GM19468 (cell line): ENCODE measurements at regions not wholly inside any gene's neighbourhood (a gene's known extent, or its start where the extent isn't known, plus 50 kb on each side); places are given as distances from the start of the nearest gene placed in this dataset.

ENCODE experiments used
- ATAC-seq: cut with Tn5 transposase; IDR thresholded peaks from one replicate; pipeline ENCODE4 v1.9.1; 2021; ENCODE audit warnings: mild to moderate bottlenecking, moderate library complexity, moderate number of reproducible peaks; ENCODE audit not compliant: unreplicated experiment; ENCODE audit errors: extremely low read depth

DNA sequence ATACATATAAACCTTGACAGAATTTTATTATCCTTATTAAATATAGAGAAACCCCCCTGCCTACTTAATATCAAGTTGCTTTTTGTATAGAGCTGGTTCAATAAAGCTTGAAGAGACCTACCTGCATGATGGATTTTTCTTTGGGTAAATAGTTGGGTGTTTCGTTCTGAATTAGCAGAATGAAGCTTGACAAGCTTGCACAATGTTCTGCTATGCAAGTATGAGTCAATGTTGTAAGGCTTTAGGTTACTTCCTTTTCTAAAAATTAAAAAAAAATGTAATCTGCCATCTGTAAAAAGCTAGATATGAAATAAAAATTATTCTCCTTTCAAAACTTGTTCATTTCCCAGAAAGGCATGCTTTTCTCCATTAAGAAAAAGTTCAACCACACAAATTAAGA lies 1662.6 kb upstream of the SEL1L start:
- no peak for ATAC-seq

DNA sequence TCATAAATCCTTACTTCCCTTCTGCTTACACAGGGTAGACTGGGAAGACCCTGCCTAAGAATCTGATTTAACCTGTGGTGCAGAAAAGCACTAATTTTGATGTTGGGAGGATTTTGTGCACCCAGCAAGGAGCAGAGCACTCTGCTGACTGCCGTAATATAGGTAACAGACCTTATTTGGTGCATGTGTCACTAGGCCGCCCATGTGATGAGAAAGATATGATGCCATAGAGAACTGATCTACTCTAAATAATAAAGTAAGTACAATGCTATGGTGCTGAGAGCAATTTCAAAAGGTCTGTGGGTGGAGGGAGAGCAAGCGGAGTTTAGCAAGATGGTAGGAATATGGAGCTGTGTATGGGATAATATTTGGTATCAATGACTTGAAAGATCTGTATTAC lies 1663.6 kb upstream of the SEL1L start:
- ATAC-seq = no peak

DNA sequence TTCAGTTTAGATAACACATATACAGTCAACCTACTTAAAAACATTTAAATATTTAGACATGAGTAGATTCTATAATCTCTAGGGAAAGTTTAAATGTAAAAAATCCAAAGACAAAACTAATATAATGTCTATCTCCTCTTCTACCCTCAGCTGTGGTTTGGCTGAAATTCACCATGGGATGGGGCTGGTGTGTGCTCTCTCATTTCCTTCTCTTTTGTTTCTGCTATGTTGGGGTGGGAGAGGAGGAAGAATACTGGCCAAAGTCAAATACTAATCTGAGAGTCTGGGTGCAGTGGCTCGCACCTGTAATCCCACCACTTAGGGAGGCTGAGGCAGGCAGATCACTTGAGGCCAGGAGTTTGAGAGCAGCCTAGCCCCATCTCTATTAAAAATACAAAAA lies 1673.9 kb upstream of the SEL1L start:
- no peak for ATAC-seq

DNA sequence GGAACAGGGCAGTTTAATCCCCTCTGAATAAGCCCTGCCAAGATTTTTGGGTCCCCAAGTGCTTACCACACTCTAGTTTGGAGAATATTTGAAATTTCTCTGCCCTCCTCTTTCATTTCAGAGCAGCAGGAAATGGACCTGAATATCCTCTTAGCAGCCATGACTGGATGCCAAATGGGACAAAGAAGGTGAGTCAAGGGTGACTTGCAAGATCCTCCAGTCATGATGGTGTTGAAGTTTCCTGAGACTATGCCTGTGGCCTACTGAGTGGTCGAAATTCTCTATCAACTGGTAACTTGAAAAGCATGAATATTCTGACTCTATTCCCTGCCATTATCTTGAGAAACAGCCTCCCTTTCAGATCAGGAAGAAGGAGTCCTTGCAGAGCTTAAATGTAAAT lies 1674.7 kb upstream of the SEL1L start:
- no peak for ATAC-seq

DNA sequence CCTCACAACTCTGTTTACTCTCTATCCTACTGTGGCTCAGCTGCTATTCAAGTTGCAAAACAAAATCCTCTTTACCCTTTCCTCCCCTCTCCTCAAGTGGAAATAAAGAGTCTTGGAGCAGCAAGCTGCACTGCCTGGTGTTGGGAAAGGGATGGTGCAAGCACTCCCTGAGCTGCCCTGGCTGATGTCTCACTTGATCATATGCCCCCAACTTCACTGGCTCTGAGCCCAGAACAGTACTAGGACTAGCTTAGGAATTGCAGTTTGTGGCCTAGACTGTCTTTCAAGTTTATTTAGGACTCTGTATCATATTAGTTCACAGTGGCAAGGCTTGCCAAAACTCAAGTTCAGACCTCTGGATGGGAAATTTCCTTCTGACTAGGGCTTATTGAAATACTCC lies 1683.8 kb upstream of the SEL1L start:
- ATAC-seq = no peak

DNA sequence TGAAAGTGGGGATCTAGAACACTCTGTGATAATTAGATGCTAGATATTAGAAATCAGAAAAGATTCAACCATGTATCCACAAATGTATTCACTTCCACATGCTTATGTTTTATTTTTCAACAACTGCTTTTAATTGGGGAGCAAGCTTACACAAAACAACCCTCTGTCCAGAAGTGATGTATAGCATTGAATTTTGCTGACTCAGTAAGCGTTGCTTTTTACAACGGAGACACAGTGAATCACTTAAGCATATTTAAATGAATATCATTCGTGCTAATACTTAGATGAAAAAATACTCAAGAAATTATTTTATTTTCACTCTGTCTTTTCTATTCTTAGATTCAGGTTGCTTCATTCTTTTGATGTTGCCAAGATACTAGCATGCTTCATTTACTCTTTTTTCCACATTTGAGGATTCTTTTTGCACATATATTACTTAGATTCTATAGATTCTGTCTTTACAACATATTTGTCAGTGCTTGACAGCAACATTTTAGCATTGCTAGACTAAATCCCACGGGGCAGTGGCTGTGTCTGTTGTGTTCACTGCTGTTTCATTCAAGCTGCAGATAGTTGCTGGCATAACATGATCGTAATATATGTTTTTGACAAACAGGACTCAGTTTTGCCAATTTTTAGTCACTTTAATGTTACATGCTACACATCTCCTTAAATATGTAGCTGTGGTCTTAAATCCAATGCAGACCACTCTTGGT lies 1714.4 kb upstream of the SEL1L start:
- ATAC-seq = no peak

DNA sequence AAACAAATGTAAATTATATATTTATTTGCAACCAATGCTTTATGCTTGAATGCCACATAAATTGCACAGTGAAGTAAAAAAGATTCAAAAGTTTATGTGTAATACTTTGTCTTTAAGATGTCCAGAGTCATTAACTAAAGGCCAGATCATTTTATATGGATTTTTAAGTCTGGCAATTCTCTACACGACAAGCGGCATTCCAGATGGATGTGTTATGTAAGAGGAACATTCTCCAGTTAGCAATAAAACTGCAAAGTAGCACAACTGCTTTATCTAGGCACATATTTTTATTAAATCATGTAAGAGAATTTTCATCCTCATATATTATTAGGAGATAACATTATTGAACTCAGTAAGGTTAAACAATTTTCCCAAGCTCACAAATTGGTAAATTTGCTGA lies 1717.7 kb upstream of the SEL1L start:
- ATAC-seq = no peak

DNA sequence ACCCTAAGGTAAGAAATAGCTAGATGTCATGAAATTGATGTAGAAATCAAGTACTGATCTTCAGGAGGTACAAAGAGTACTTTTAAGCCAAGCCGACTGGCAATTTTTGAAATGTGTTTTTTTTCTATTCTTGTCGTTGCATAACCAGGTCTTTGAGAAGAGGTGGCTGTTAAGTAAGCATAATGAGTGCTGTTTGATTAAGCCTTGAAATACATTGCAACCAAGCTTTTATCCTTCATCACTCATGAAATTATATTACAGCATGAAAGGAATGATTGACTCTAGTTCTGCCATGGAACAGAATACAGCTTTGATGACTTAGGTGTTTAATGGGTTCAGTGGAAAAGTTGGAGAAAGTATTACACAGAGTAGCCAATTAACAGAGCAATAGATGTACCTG lies 1720.2 kb upstream of the SEL1L start:
- no peak for ATAC-seq

DNA sequence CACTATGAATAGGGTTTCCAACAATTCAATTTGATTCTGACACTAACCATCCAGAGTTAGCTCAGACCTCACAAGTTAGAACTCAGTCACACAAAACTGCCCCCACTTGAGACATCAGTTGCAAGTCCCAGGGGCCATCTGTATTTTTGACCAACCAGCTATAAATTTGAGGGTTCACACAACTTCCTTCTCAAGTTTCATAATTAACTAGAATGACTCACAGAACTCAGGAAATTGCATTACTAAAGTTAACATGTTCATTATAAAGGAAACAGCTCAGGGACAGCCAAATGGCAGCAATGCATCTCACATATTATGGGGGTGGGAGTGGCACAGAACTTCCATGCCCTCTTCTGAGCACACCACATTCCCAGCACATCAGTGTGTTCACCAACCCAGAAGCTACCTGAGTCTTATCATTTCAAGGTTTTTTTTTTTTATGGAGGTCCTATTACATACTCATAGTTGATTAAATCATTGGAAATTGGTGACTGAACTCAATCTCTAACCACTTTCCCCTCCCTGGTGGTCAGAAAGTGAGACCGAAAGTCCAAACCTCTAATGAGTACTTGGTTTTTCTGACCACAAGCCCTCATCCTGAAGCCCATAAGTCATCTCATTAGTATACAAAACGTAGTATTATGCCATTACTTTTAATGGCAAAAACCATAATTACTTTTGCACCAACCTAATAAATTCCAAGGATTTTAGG lies 1721.5 kb upstream of the SEL1L start:
- ATAC-seq = peak; percentile 71

DNA sequence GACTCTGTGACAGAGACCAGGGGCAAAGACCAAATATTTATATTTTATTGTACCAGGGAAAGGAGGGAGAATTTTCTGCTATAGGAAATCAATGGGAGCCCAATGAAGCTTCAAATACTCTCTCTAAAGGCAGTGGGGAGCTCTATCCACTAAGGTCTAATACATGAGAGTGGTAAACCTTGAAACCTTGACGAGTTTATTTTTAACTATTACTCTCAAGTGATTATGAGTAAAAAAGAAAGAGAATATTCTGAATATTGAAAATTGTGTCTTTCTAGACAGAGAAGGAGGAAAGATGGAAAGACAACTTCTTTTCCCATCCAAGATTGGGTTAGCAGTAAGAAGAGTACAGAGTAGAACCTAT lies 1722.1 kb upstream of the SEL1L start:
- ATAC-seq = no peak

DNA sequence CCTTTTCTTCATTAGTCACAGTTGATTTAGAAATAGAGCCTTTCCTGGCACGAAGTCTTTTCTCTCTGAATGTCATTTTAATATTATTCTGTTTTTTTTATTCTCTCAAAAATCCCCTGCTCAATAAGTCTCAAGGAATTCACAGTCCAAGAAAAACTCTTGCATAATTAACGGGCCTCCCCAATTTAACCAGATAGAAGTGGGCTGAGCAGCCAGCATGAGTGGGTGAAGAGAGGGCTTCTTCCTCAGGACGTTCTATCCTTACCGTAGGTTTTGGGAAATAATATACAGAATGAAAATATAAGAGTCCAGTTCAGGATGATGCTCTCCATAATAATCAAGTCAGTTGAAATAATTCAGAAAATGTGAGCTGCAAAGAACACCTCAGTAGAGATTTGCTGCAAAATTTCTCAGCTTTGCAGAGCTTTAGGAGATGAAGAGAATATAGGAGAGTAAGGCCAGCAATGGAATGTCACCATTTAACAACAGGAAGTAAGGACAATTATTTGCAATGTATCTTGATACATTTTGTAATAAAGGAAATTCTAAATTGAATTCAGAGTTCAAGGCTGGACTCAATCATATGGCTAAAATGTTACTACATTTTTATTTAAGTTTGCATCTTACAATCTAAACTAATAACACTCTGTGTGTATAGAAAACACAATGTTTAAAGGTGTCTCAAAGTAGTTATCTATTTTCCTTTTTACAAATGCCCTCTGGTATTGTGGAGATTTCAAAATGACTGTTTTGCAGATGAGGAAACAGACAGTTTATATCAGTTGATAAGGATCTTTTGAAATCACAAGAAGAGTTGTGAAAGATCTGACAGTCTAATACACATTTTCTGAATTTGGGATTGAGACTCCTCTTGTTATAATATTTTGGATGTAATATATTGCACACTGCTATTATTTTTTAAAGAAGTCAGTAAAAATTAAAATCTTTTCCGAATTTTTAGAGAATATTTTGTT lies 1724.1 kb upstream of the SEL1L start:
- no peak for ATAC-seq

DNA sequence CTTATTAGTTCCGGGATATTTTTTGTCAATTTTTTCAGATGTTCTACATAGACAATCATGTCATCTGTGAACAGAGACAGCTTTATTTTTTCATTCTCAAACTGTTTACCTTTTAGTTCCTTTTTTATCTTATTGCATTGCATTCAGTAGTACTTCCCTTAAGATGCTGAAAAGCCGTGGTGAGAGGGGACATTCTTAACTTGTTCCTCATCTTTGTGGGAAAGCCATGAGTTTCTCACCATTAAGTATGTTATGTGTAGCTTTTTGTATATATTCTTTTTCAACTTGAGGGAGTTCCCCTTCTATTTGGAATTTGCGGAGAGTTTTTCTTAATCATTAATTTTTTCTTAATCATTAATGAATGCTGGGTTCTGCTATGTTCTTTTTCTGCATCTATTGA lies 1727.1 kb upstream of the SEL1L start:
- no peak for ATAC-seq

DNA sequence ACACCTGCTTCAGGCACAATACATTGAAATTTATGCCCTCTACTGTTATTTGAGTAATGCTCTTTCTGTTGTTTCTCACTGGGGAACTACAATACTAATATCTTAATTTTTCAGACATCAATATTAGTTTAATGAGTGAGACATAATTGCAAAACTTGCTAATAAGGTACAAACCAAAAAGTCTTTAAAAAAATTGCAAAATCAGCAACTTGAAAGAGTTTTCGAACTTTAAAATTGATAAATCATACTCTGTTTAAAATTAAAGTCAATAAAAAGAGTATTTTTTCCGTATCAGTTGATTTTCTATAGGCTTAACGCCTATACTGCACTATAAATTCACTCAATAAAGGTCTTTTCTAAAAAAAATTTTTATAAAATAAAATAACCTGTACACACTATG lies 1735.9 kb upstream of the SEL1L start:
- no peak for ATAC-seq

DNA sequence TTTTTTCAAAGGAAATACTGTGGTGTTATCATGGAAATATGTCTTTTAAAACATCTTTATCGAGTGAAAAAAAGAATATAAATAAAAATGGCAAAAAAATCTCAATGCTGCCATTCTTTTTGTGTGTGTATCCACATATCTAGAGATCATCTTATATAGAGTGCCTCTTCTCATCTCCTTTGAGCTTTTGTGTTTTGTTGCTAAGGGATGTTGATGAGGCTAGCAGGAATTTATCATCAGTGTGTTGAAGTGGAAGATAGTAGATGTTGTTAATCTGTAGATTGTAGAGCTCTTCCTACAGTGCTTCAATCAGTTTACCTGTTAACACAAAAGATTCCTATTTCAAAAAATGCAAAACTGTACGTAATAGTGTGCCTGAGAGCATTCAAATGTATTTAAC lies 1738.0 kb upstream of the SEL1L start:
- ATAC-seq = no peak

DNA sequence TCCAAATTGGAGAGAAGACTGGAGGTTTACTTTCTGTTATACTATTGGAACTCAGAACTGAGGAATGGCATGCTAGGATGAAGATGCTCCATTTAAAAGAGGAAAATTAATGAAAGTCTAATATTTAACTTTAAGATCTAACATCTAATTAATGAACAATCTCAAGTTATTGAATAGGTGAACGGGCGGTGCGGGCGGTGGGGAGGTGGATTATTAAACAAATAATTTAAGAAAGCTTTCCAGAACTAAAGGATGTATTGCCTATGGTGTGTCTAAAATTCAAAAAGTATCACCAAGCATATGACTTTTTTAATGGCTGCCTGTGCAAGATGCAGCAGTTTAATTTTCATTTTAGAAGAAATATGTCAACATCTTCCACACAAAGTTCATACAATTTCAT lies 1747.1 kb upstream of the SEL1L start:
- no peak for ATAC-seq

DNA sequence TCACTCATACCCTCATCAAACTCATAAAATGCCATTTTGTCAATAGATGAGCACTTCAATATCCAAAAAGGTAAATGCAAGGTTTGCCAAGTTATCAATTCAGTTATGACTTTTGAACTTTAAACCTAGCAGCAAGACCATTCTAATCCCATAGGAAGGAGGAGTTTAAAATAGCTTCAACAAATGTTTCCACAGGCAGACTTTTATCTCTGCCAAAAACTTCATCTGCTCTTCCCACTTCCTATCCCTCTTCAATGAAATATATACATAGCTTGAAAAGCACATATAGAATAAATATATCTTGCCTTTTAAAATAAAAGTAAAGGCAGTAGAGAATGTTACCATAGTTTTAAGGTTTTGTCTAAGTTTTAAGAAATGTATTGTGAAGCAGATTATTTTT lies 1749.1 kb upstream of the SEL1L start:
- no peak for ATAC-seq

DNA sequence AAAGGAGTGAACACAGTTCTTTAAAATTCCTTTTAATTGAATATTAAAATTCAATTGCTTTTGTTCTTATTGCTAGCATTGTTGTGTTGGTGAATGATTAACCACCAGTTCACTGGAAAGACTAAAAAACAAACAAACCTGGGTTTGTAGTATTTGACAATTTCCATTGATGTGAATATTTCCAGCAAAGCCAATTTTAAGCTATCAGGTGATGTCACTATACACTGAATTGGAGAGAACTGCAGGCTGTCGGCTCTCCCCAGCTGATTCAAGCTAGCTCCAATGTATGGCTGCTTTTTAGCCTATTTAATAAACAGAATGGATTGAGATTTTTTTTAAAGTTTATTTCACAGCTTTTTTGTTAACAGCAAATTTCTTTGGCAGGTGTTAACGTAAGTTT lies 1753.6 kb upstream of the SEL1L start:
- no peak for ATAC-seq

DNA sequence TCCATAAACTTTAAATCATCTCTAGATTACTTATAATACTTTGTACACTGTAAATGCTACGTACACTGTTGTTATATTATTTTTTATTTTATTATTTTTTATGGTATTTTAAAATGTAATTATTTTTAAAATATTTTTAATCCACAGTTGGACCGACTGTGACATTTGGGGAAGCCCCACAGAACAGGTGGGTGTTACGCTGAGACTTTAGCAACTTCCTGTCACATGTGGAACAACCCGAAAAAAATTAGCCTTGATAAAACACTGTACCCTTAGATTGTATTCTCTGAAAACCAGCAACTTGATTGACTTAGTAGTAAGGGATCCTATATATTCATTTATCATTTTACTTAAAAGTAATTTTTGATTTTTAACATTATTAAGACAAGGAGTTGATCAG lies 1755.7 kb upstream of the SEL1L start:
- ATAC-seq = no peak

DNA sequence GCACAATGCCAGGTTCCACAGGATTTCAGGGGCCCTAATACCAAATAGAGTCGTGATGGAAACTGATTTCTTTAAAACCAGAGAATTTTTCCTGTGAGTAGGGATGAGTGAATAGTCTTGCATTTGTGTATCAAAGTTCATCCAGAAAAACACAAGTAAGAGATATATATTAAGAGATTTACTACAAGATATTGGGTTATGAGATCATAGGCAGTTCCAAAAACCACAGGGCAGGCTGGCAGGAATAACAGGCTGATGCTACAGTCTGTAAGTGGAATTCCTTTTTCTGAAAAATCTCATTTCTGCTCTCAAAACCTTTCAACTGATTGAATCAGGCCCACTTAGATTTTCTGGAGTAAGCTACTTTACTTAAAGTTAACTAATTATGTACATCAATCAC lies 1756.2 kb upstream of the SEL1L start:
- ATAC-seq = no peak

DNA sequence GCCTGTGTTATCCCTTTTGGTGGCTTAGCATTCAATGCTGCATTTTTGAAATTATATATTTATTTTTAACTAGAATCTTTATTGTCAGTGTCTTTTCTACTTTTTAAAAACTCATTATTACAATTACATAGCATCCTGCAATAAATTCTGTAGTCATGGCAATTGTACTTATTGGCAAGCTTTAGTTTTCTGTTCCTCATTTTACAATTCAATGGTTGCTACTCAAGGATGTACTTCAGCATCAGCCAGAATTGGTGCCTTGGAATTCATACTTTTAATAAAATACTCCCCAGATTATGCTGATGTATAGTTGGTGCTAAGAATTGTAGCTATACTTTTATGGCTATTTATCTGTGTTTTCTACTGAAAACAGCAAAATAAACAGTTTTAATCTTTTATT lies 1756.8 kb upstream of the SEL1L start:
- no peak for ATAC-seq

DNA sequence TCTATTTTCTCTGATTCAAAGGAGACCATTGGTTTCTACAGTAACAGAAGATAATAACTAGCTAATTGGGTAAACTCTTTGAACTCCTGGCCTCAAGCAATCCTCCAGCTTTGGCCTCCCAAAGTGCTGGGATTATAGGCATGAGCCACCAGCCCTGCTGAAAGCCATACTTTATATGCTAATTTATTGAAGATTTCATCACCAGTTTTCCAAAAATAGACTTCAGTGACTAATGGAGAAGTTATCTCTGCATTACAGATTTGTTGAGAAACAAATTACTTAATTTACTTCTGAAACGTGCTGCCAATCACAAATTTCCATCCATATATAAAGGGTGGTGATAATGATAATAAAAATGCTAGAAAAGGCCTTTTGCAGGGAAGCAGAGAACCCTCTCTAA lies 1758.1 kb upstream of the SEL1L start:
- no peak for ATAC-seq
